Caco-2 (cell line): ENCODE measurements at regions not wholly inside any gene's neighbourhood (a gene's known extent, or its start where the extent isn't known, plus 50 kb on each side); places are given as distances from the start of the nearest gene placed in this dataset.

Experiments used
- BruUV-seq: library from RNA; stranded (reverse); fragments of 400-500 nt; replicated peaks from 2 replicates; lab custom pipeline; 2021; lab: Mats Ljungman, UMichigan
- CTCF ChIA-PET: fragments of 300-600 bp; sonication (Branson Sonifier 250); formaldehyde crosslinking; loops from one replicate; lab custom pipeline; 2022; ENCODE audit warnings: antibody characterized with exemption; lab: Charles Lee
- POLR2A ChIA-PET: fragments of 300-600 bp; sonication (Branson Sonifier 250); formaldehyde crosslinking; loops from one replicate; lab custom pipeline; 2022; ENCODE audit warnings: antibody characterized with exemption; lab: Charles Lee
- DNase-seq, 2 experiments: peaks; one replicate each; pipeline versions ENCODE4 v3.0.0 to v3.0.0-alpha.2; 2020 to 2022
- H3K27me3 ChIP-seq: replicated peaks from 2 replicates; pipeline ENCODE4 v1.6.0; 2011; ENCODE audit warnings: low read length; ENCODE audit not compliant: control insufficient read depth, insufficient read depth
- H3K36me3 ChIP-seq: 2 replicates; pipeline ENCODE4 v1.5.1; 2011; ENCODE audit warnings: low read length; ENCODE audit not compliant: control insufficient read depth, insufficient read depth
- H3K4me1 ChIP-seq: fragments of 250-450 bp; sonication (Bioruptor Pico); 2 replicates; pipeline ENCODE4 v1.5.1; 2020; ENCODE audit warnings: mild to moderate bottlenecking
- H3K4me3 ChIP-seq: 2 replicates; pipeline ENCODE4 v1.5.1; 2011; ENCODE audit warnings: low read depth, mild to moderate bottlenecking, control low read depth, low read length
- H3K9me3 ChIP-seq: fragments of 250-450 bp; sonication (Bioruptor Pico); 2 replicates; pipeline ENCODE4 v1.5.1; 2020; ENCODE audit warnings: mild to moderate bottlenecking, moderate library complexity
- H3K27ac Mint-ChIP-seq: one replicate; pipeline ENCODE4 v1.8.0; 2022; ENCODE audit warnings: mixed read lengths; ENCODE audit not compliant: unreplicated experiment
- H3K27me3 Mint-ChIP-seq: one replicate; pipeline ENCODE4 v1.8.0; 2022; ENCODE audit warnings: mixed read lengths; ENCODE audit not compliant: insufficient read depth, unreplicated experiment
- H3K36me3 Mint-ChIP-seq: one replicate; pipeline ENCODE4 v1.8.0; 2022; ENCODE audit warnings: mild to moderate bottlenecking, mixed read lengths; ENCODE audit not compliant: insufficient read depth, unreplicated experiment
- H3K4me1 Mint-ChIP-seq: one replicate; pipeline ENCODE4 v1.8.0; 2022; ENCODE audit warnings: low read depth, mixed read lengths; ENCODE audit not compliant: unreplicated experiment
- H3K4me3 Mint-ChIP-seq: one replicate; pipeline ENCODE4 v1.8.0; 2022; ENCODE audit warnings: mild to moderate bottlenecking, moderate library complexity, mixed read lengths; ENCODE audit not compliant: unreplicated experiment
- H3K9me3 Mint-ChIP-seq: one replicate; pipeline ENCODE4 v1.8.0; 2022; ENCODE audit warnings: mixed read lengths; ENCODE audit not compliant: unreplicated experiment
- CTCF ChIP-seq, 2 experiments: fragments of 200-600 bp in 1 of 2; IDR thresholded peaks; 1 replicate in 1 of 2; 2 replicates in 1 of 2; pipeline versions ENCODE4 v1.5.1 to v1.8.0; 2011 to 2022; ENCODE audit warnings: antibody characterized with exemption in 1 of 2, control low read depth in 1 of 2, inconsistent platforms in 1 of 2, low read depth in 1 of 2, low read length in 1 of 2, mild to moderate bottlenecking in 1 of 2, moderate library complexity in 1 of 2; ENCODE audit not compliant: insufficient read depth in 1 of 2, severe bottlenecking in 1 of 2, unreplicated experiment in 1 of 2
- intact Hi-C: fragments of 100-400 bp; cut with micrococcal nuclease; formaldehyde crosslinking; loops from one replicate; pipeline ENCODE4 v1.10.0; 2022; ENCODE audit not compliant: unreplicated experiment

GRCh38 chr4:53734182-53734581 lies 142.9 kb upstream of the LNX1 start:
- no peak for TF ChIP-seq CTCF (IDR thresholded peaks at IDR 0.05; ENCODE audit: insufficient read depth in 1 of 2, low read depth in 1 of 2, low read length in 1 of 2, severe bottlenecking in 1 of 2, unreplicated experiment in 1 of 2)
- no peaks in the 10 kb centered on the region for H3K4me1 ChIP-seq
- H3K4me1 Mint-ChIP-seq: no peaks in the 10 kb centered on the region
- intact Hi-C loops: no loop called here
- CTCF ChIA-PET: no interaction called here
- POLR2A ChIA-PET: no interaction called here
- H3K27ac Mint-ChIP-seq: no peak overlapping the region
- no peaks in the 10 kb centered on the region for H3K9me3 ChIP-seq
- H3K4me3 ChIP-seq: no peak overlapping the region
- DNase-seq: no peak
- H3K36me3 Mint-ChIP-seq: no peaks in the 10 kb centered on the region
- H3K9me3 Mint-ChIP-seq: no peaks in the 10 kb centered on the region
- no peaks in the 10 kb centered on the region for H3K36me3 ChIP-seq
- H3K27me3 ChIP-seq: no peaks in the 10 kb centered on the region
- H3K27me3 Mint-ChIP-seq: no peaks in the 10 kb centered on the region
- no TSS peak for BruUV-seq
- H3K4me3 Mint-ChIP-seq: no peak overlapping the region

- Histone ChIP-seq H3K36me3 (no peaks in the 10 kb centered on the region), H3K4me3 (no peak overlapping the region), H3K27me3 (no peaks in the 10 kb centered on the region), H3K4me1 (no peaks in the 10 kb centered on the region), H3K9me3 (no peaks in the 10 kb centered on the region)
- Mint-ChIP-seq H3K27me3 (no peaks in the 10 kb centered on the region), H3K27ac (no peak overlapping the region), H3K9me3 (no peaks in the 10 kb centered on the region), H3K4me3 (no peak overlapping the region), H3K4me1 (no peaks in the 10 kb centered on the region), H3K36me3 (no peaks in the 10 kb centered on the region)
- CTCF ChIA-PET: no interaction called here
- no peak for TF ChIP-seq CTCF (IDR thresholded peaks at IDR 0.05; ENCODE audit: insufficient read depth in 1 of 2, low read depth in 1 of 2, low read length in 1 of 2, severe bottlenecking in 1 of 2, unreplicated experiment in 1 of 2)
- intact Hi-C loops: no loop called here
- no peak for DNase-seq
- POLR2A ChIA-PET: no interaction called here
- no TSS peak for BruUV-seq
Measured at GRCh38 chr4:53732661-53733060, 141.4 kb upstream of the LNX1 start.

GRCh38 chr4:53730031-53730805 lies 138.9 kb upstream of the LNX1 start:
- Mint-ChIP-seq H3K27ac (no peak overlapping the region), H3K4me3 (no peak overlapping the region), H3K36me3 (no peaks in the 10 kb centered on the region), H3K9me3 (no peaks in the 10 kb centered on the region), H3K4me1 (no peaks in the 10 kb centered on the region), H3K27me3 (no peaks in the 10 kb centered on the region)
- no peaks in the 10 kb centered on the region for H3K27me3 ChIP-seq
- TF ChIP-seq CTCF (IDR thresholded peaks at IDR 0.05; ENCODE audit: insufficient read depth in 1 of 2, low read depth in 1 of 2, low read length in 1 of 2, severe bottlenecking in 1 of 2, unreplicated experiment in 1 of 2): no peak
- no peaks in the 10 kb centered on the region for H3K9me3 ChIP-seq
- no peak overlapping the region for H3K4me3 ChIP-seq
- intact Hi-C loops: no loop called here
- no peaks in the 10 kb centered on the region for H3K36me3 ChIP-seq
- DNase-seq: no peak
- ChIA-PET POLR2A (no interaction called here), CTCF (no interaction called here)
- no TSS peak for BruUV-seq
- H3K4me1 ChIP-seq: no peaks in the 10 kb centered on the region
